K562 (cell line): ENCODE measurements at regions not wholly inside any gene's neighbourhood (a gene's known extent, or its start where the extent isn't known, plus 50 kb on each side); places are given as distances from the start of the nearest gene placed in this dataset.

ENCODE experiments used
- ATAC-seq: fragments of 200-7000 bp; cut with Tn5 transposase; 3 replicates; pipeline ENCODE4 v1.9.1; 2020; ENCODE audit warnings: moderate library complexity
- BruUV-seq: library from RNA; stranded (reverse); fragments of 400-500 nt; replicated peaks from 2 replicates; lab custom pipeline; 2021; lab: Mats Ljungman, UMichigan
- CTCF ChIA-PET: fragments of 300-600 bp; formaldehyde crosslinking; extraction: SDS; loops from one replicate; lab custom pipeline; 2021; ENCODE audit warnings: low intra/inter-chr PET ratio; lab: Yijun Ruan, JAX
- POLR2A ChIA-PET: fragments of 300-600, 350-650 bp; sonication (Branson Sonifier 250); formaldehyde crosslinking; extraction: SDS; loops from one replicate; lab custom pipeline; 2021; ENCODE audit warnings: antibody characterized with exemption, inconsistent platforms; lab: Yijun Ruan, JAX
- DNase-seq, 4 experiments: peaks; one replicate each; pipeline versions ENCODE4 v3.0.0 to v3.0.0-alpha.2; 2011 to 2018; ENCODE audit warnings: low spot score in 3 of 4, mixed read lengths in 3 of 4; ENCODE audit errors: extremely low read depth in 1 of 4
- FAIRE-seq: peaks from 2 replicates; lab custom pipeline; 2011; peaks lifted over from hg19 to GRCh38; lab: Jason Lieb, UNC
- H2AFZ ChIP-seq: 2 replicates; pipeline ENCODE4 v1.6.0; 2011; ENCODE audit warnings: low read depth, low read length, control low read depth, inconsistent platforms
- H3K27ac ChIP-seq: fragments of 200-600 bp; 3 replicates; pipeline ENCODE4 v1.8.0; 2011; ENCODE audit warnings: low read depth, mild to moderate bottlenecking, control low read depth, inconsistent platforms, low read length, moderate library complexity, mixed read lengths; ENCODE audit errors: extremely low read depth
- H3K27me3 ChIP-seq, 2 experiments: fragments of 300-600 bp in 1 of 2; 2 replicates in 1 of 2; 3 replicates in 1 of 2; pipeline versions ENCODE4 v1.6.0 to v1.8.0; 2011; ENCODE audit warnings: inconsistent platforms in 2 of 2, low read length in 2 of 2, mild to moderate bottlenecking in 1 of 2, mixed read lengths in 1 of 2, moderate library complexity in 1 of 2; ENCODE audit not compliant: control insufficient read depth in 2 of 2, insufficient read depth in 2 of 2
- H3K36me3 ChIP-seq: fragments of 300-600 bp; 3 replicates; pipeline ENCODE4 v1.8.0; 2011; ENCODE audit warnings: mild to moderate bottlenecking, low read length, inconsistent platforms; ENCODE audit not compliant: control insufficient read depth, insufficient read depth
- H3K4me1 ChIP-seq, 2 experiments: fragments of 200-600 bp in 1 of 2; replicated peaks in 1 of 2; 2 replicates in 1 of 2; 3 replicates in 1 of 2; pipeline versions ENCODE4 v1.5.1 to v1.8.0; 2011; ENCODE audit warnings: inconsistent platforms in 2 of 2, low read length in 2 of 2, mild to moderate bottlenecking in 1 of 2, mixed read lengths in 1 of 2, moderate library complexity in 1 of 2; ENCODE audit not compliant: control insufficient read depth in 2 of 2, insufficient read depth in 2 of 2
- H3K4me2 ChIP-seq: 2 replicates; pipeline ENCODE4 v1.6.1; 2011; ENCODE audit warnings: low read length, control low read depth, inconsistent platforms, mixed read lengths; ENCODE audit not compliant: insufficient read depth
- H3K4me3 ChIP-seq: fragments of 200-600 bp; sonication (generic), shearing (Covaris generic); 2 replicates; pipeline ENCODE4 v1.5.1; 2016; ENCODE audit warnings: control low read depth, inconsistent platforms
- H3K79me2 ChIP-seq: fragments of 200-600 bp; 3 replicates; pipeline ENCODE4 v1.8.0; 2011; ENCODE audit warnings: low read length, inconsistent platforms; ENCODE audit not compliant: control insufficient read depth, insufficient read depth
- H3K9ac ChIP-seq, 2 experiments: 2 replicates each; pipeline versions ENCODE4 v1.6.0 to v1.6.1; 2011; ENCODE audit warnings: low read depth in 2 of 2, low read length in 2 of 2, control low read depth in 1 of 2, inconsistent platforms in 1 of 2, mild to moderate bottlenecking in 1 of 2, mixed read lengths in 1 of 2; ENCODE audit not compliant: insufficient read depth in 1 of 2
- H3K9me1 ChIP-seq: one replicate; pipeline ENCODE4 v1.6.0; 2011; ENCODE audit warnings: inconsistent platforms, mild to moderate bottlenecking, low read length, moderate library complexity; ENCODE audit not compliant: control insufficient read depth, insufficient read depth
- H3K9me3 ChIP-seq: replicated peaks from 2 replicates; pipeline ENCODE4 v1.5.1; 2011; ENCODE audit warnings: low read depth, low read length, inconsistent platforms; ENCODE audit not compliant: control insufficient read depth, insufficient read depth
- H4K20me1 ChIP-seq: replicated peaks from 2 replicates; pipeline ENCODE4 v1.6.1; 2011; ENCODE audit warnings: low read length, inconsistent platforms, mixed read lengths; ENCODE audit not compliant: control insufficient read depth, insufficient read depth
- ERF ChIP-seq: fragments of 450-650 bp; formaldehyde crosslinking; IDR thresholded peaks from 2 replicates; pipeline ENCODE4 v1.4.0; 2020; ENCODE audit warnings: mild to moderate bottlenecking, mixed read lengths
- HIVEP1 ChIP-seq: fragments of 250-450 bp; sonication (Bioruptor Pico); IDR thresholded peaks from 2 replicates; pipeline ENCODE4 v1.4.0; 2020; ENCODE audit warnings: mild to moderate bottlenecking
- L3MBTL2 ChIP-seq: fragments of 450-650 bp; IDR thresholded peaks from 2 replicates; pipeline ENCODE4 v1.6.1; 2016; ENCODE audit warnings: mild to moderate bottlenecking, moderate library complexity
- NR0B1 ChIP-seq: fragments of 450-650 bp; IDR thresholded peaks from one replicate; pipeline ENCODE4 v1.6.1; 2018; ENCODE audit warnings: mild to moderate bottlenecking, moderate library complexity; ENCODE audit not compliant: partially characterized antibody
- NR2F6 ChIP-seq: fragments of 450-650 bp; formaldehyde crosslinking; IDR thresholded peaks from 2 replicates; pipeline ENCODE4 v1.4.0; 2020; ENCODE audit warnings: mild to moderate bottlenecking
- PURB ChIP-seq: sonication (generic); formaldehyde crosslinking; IDR thresholded peaks from 2 replicates; pipeline ENCODE4 v1.9.0; 2021; ENCODE audit warnings: low read depth, mild to moderate bottlenecking, missing genetic modification reagents
- SOX6 ChIP-seq: fragments of 450-650 bp; IDR thresholded peaks from 2 replicates; pipeline ENCODE4 v1.6.1; 2014; ENCODE audit warnings: mild to moderate bottlenecking
- ZBTB11 ChIP-seq, 3 experiments: fragments of 200-800 bp in 1 of 3; fragments of 250-450 bp in 1 of 3; fragments of 450-650 bp in 1 of 3; sonication (Bioruptor Pico) in 1 of 3; sonication (Bioruptor generic) in 1 of 3; formaldehyde crosslinking in 1 of 3; IDR thresholded peaks; 2 replicates each; pipeline versions ENCODE4 v1.6.1 to v1.8.0; 2016 to 2022; ENCODE audit warnings: mild to moderate bottlenecking in 2 of 3, missing genetic modification characterization in 2 of 3, missing compliant biosample characterization in 1 of 3, moderate library complexity in 1 of 3
- ZNF318 ChIP-seq, 2 experiments: fragments of 450-650 bp; IDR thresholded peaks; 2 replicates each; pipeline ENCODE4 v1.6.1; 2016; ENCODE audit warnings: mild to moderate bottlenecking in 2 of 2, borderline replicate concordance in 1 of 2, low read depth in 1 of 2, moderate library complexity in 1 of 2
- WGBS: fragments of 100-300 bp; shearing (Covaris generic); methylation state at CpG from one replicate; pipeline ENCODE4 v1.1.6; 2016; ENCODE audit warnings: low coverage, mixed read lengths; ENCODE audit not compliant: insufficient coverage; ENCODE audit errors: missing lambda C conversion rate; 5-methylcytosine and 5-hydroxymethylcytosine counted together
- in situ Hi-C: fragments of 300-500 bp; cut with MboI; formaldehyde crosslinking; loops from 4 replicates; pipeline ENCODE4 v1.15.0; 2018; ENCODE audit warnings: inconsistent platforms, mixed read lengths
- intact Hi-C: fragments of 100-400 bp; cut with micrococcal nuclease; formaldehyde crosslinking; loops from 2 replicates; pipeline ENCODE4 v1.14.2; 2022

- Histone ChIP-seq H3K27me3 (no peaks in the 10 kb centered on the region), H2AFZ (no peak overlapping the region), H3K36me3 (no peaks in the 10 kb centered on the region), H3K79me2 (no peaks in the 10 kb centered on the region), H3K9me1 (no peaks in the 10 kb centered on the region), H3K27ac (no peak overlapping the region), H3K4me1 (no peaks in the 10 kb centered on the region), H3K9ac (no peak overlapping the region), H3K9me3 (peaks cover 2% of the 10 kb centered on the region), H3K4me2 (no peak overlapping the region), H4K20me1 (no peaks in the 10 kb centered on the region), H3K4me3 (no peak overlapping the region)
- ATAC-seq, result no peak
- no peak for DNase-seq
- ChIA-PET POLR2A (no interaction called here), CTCF (no interaction called here)
- no peak for FAIRE-seq
- in situ Hi-C loops (no loop called here), intact Hi-C loops (no loop called here)
- no TSS peak for BruUV-seq
- WGBS, result 0% methylated on average over 2 of the region's 2 CpGs
- TF ChIP-seq ERF (CRISPR knock-in tag) (no peak), NR2F6 (no peak), ZBTB11 (CRISPR knock-in tag; IDR thresholded peaks at IDR 0.05) (no peak), HIVEP1 (CRISPR knock-in tag) (no peak), SOX6 (no peak), ZNF318 (IDR thresholded peaks at IDR 0.05; ENCODE audit: borderline replicate concordance in 1 of 2, low read depth in 1 of 2) (no peak), PURB (CRISPR knock-in tag) (no peak), NR0B1 (no peak), L3MBTL2 (no peak)
Measured at GRCh38 chr18:28269750-28270149, 92.8 kb upstream of the CDH2 start.
